ENCODE measurements at regions not wholly inside any gene's neighbourhood (a gene's known extent, or its start where the extent isn't known, plus 50 kb on each side); places are given as distances from the start of the nearest gene placed in this dataset.

GRCh38 chr4:129355516-129355915, 259.6 kb downstream of the C4orf33 start:
- no peak for DNase-seq (ENCODE audit: extremely low spot score)
- POLR2A ChIA-PET, result no interaction called here
- no peak for TF ChIP-seq SP1 (IDR thresholded peaks at IDR 0.05)
- no peak for TF ChIP-seq HDGF (IDR thresholded peaks at IDR 0.05; ENCODE audit: borderline replicate concordance)
- no peak for TF ChIP-seq NFRKB (IDR thresholded peaks at IDR 0.05)
- CTCF ChIA-PET, result no interaction called here

GRCh38 chr4:129358571-129358970, 262.6 kb downstream of the C4orf33 start:
- ChIA-PET CTCF (no interaction called here), POLR2A (no interaction called here)
- DNase-seq (ENCODE audit: extremely low spot score), result no peak
- TF ChIP-seq FOXA1 (IDR thresholded peaks at IDR 0.05), result no peak
- no peak for TF ChIP-seq L3MBTL2 (conservative IDR thresholded peaks at IDR 0.05)
- TF ChIP-seq ZNF384 (IDR thresholded peaks at IDR 0.05), result no peak
- TF ChIP-seq NFRKB (IDR thresholded peaks at IDR 0.05), result no peak
- no peak for TF ChIP-seq TARDBP (IDR thresholded peaks at IDR 0.05)
- TF ChIP-seq LEF1 (IDR thresholded peaks at IDR 0.05; ENCODE audit: borderline replicate concordance), result no peak
- no peak for TF ChIP-seq SP1 (IDR thresholded peaks at IDR 0.05)
- TF ChIP-seq FOXM1 (IDR thresholded peaks at IDR 0.05; ENCODE audit: borderline replicate concordance), result no peak
- no peak for TF ChIP-seq FOXK2 (IDR thresholded peaks at IDR 0.05)
- TF ChIP-seq HDGF (IDR thresholded peaks at IDR 0.05; ENCODE audit: borderline replicate concordance), result no peak
- TF ChIP-seq SUZ12 (IDR thresholded peaks at IDR 0.05), result no peak
- TF ChIP-seq PKNOX1 (IDR thresholded peaks at IDR 0.05), result no peak

GRCh38 chr4:129359461-129359860, 263.5 kb downstream of the C4orf33 start:
- ChIA-PET CTCF (interaction anchor here (1.0 kb wide), 1 partner anchor 143 kb away, joined by 3 read pairs; no protein-coding TSS in a partner anchor), POLR2A (no interaction called here)
- no peak for DNase-seq (ENCODE audit: extremely low spot score)
- no peak for TF ChIP-seq ELF4 (IDR thresholded peaks at IDR 0.05)
- TF ChIP-seq CTBP1 (IDR thresholded peaks at IDR 0.05; ENCODE audit: borderline replicate concordance), result no peak
- TF ChIP-seq LEF1 (IDR thresholded peaks at IDR 0.05; ENCODE audit: borderline replicate concordance), result no peak

- CTCF ChIA-PET, result interaction anchor here (1.0 to 1.8 kb wide), 2 partner anchors 22 to 1116 kb away, joined by 3 to 5 read pairs; no protein-coding TSS in a partner anchor
- DNase-seq (ENCODE audit: extremely low spot score), result peak; percentile 61
- peak; percentile 99 for TF ChIP-seq ZNF384 (IDR thresholded peaks at IDR 0.05)
- TF ChIP-seq FOXM1 (IDR thresholded peaks at IDR 0.05; ENCODE audit: borderline replicate concordance), result no peak
- POLR2A ChIA-PET, result no interaction called here
These were observed 266.8 kb downstream of the C4orf33 start for GRCh38 chr4:129362691-129363274.

GRCh38 chr4:129364747-129365452, 268.9 kb downstream of the C4orf33 start:
- CTCF ChIA-PET, result no interaction called here
- no peak for DNase-seq (ENCODE audit: extremely low spot score)
- POLR2A ChIA-PET, result no interaction called here
- TF ChIP-seq NFRKB (IDR thresholded peaks at IDR 0.05) (no peak), PKNOX1 (IDR thresholded peaks at IDR 0.05) (no peak), ZNF384 (IDR thresholded peaks at IDR 0.05) (no peak), HDGF (IDR thresholded peaks at IDR 0.05; ENCODE audit: borderline replicate concordance) (no peak), BHLHE40 (IDR thresholded peaks at IDR 0.05; ENCODE audit: borderline replicate concordance) (no peak), CTBP1 (IDR thresholded peaks at IDR 0.05; ENCODE audit: borderline replicate concordance) (no peak), FOXA1 (IDR thresholded peaks at IDR 0.05) (no peak), FOXK2 (IDR thresholded peaks at IDR 0.05) (no peak), ARNT (IDR thresholded peaks at IDR 0.05) (no peak), SP1 (IDR thresholded peaks at IDR 0.05) (no peak), LEF1 (IDR thresholded peaks at IDR 0.05; ENCODE audit: borderline replicate concordance) (no peak), ELF4 (IDR thresholded peaks at IDR 0.05) (no peak)

- POLR2A ChIA-PET, result no interaction called here
- CTCF ChIA-PET, result no interaction called here
- TF ChIP-seq L3MBTL2 (conservative IDR thresholded peaks at IDR 0.05) (no peak), FOXA1 (IDR thresholded peaks at IDR 0.05) (no peak), HDGF (IDR thresholded peaks at IDR 0.05; ENCODE audit: borderline replicate concordance) (no peak), FOXM1 (IDR thresholded peaks at IDR 0.05; ENCODE audit: borderline replicate concordance) (no peak), ZNF384 (IDR thresholded peaks at IDR 0.05) (no peak), NFRKB (IDR thresholded peaks at IDR 0.05) (no peak), BHLHE40 (IDR thresholded peaks at IDR 0.05; ENCODE audit: borderline replicate concordance) (no peak), CTBP1 (IDR thresholded peaks at IDR 0.05; ENCODE audit: borderline replicate concordance) (no peak)
- DNase-seq (ENCODE audit: extremely low spot score), result no peak
These were observed 273.5 kb downstream of the C4orf33 start for GRCh38 chr4:129369361-129370010.

- CTCF ChIA-PET, result no interaction called here
- POLR2A ChIA-PET, result no interaction called here
- no peak for DNase-seq (ENCODE audit: extremely low spot score)
- TF ChIP-seq LEF1 (IDR thresholded peaks at IDR 0.05; ENCODE audit: borderline replicate concordance) (no peak), TARDBP (IDR thresholded peaks at IDR 0.05) (no peak), ELF4 (IDR thresholded peaks at IDR 0.05) (no peak), FOXM1 (IDR thresholded peaks at IDR 0.05; ENCODE audit: borderline replicate concordance) (no peak), ARNT (IDR thresholded peaks at IDR 0.05) (no peak), NFRKB (IDR thresholded peaks at IDR 0.05) (no peak), HDGF (IDR thresholded peaks at IDR 0.05; ENCODE audit: borderline replicate concordance) (no peak), BHLHE40 (IDR thresholded peaks at IDR 0.05; ENCODE audit: borderline replicate concordance) (no peak), CTBP1 (IDR thresholded peaks at IDR 0.05; ENCODE audit: borderline replicate concordance) (no peak)
These were observed 275.1 kb downstream of the C4orf33 start for GRCh38 chr4:129371065-129371464.

Measured in HEK293T (cell line).